Duodenal mucosa (tissue), 2 donors: ENCODE measurements at regions not wholly inside any gene's neighbourhood (a gene's known extent, or its start where the extent isn't known, plus 50 kb on each side); places are given as distances from the start of the nearest gene placed in this dataset.

Experiments
- H3K27ac ChIP-seq: one replicate; pipeline ENCODE4 v1.7.0; 2013; ENCODE audit warnings: low read depth, low read length
- H3K27me3 ChIP-seq, 2 donors: one replicate each; pipeline ENCODE4 v1.7.0; 2013; ENCODE audit warnings: low read length in 2 of 2, control low read depth in 1 of 2; ENCODE audit not compliant: insufficient read depth in 2 of 2, control insufficient read depth in 1 of 2
- H3K36me3 ChIP-seq, 2 donors: one replicate each; pipeline ENCODE4 v1.7.0; 2013; ENCODE audit warnings: low read length in 2 of 2, control low read depth in 1 of 2; ENCODE audit not compliant: insufficient read depth in 2 of 2, control insufficient read depth in 1 of 2
- H3K4me1 ChIP-seq, 2 donors: one replicate each; pipeline ENCODE4 v1.7.0; 2013; ENCODE audit warnings: low read length in 2 of 2, control low read depth in 1 of 2; ENCODE audit not compliant: insufficient read depth in 2 of 2, control insufficient read depth in 1 of 2
- H3K4me3 ChIP-seq, 2 donors: one replicate each; pipeline ENCODE4 v1.7.0; 2013; ENCODE audit warnings: low read length in 2 of 2, low read depth in 1 of 2
- H3K9ac ChIP-seq, 2 donors: one replicate each; pipeline ENCODE4 v1.7.0; 2013; ENCODE audit warnings: low read length in 2 of 2, low read depth in 1 of 2
- H3K9me3 ChIP-seq, 2 donors: one replicate each; pipeline ENCODE4 v1.7.0; 2013; ENCODE audit warnings: low read length in 2 of 2, control low read depth in 1 of 2; ENCODE audit not compliant: control insufficient read depth in 1 of 2

DNA sequence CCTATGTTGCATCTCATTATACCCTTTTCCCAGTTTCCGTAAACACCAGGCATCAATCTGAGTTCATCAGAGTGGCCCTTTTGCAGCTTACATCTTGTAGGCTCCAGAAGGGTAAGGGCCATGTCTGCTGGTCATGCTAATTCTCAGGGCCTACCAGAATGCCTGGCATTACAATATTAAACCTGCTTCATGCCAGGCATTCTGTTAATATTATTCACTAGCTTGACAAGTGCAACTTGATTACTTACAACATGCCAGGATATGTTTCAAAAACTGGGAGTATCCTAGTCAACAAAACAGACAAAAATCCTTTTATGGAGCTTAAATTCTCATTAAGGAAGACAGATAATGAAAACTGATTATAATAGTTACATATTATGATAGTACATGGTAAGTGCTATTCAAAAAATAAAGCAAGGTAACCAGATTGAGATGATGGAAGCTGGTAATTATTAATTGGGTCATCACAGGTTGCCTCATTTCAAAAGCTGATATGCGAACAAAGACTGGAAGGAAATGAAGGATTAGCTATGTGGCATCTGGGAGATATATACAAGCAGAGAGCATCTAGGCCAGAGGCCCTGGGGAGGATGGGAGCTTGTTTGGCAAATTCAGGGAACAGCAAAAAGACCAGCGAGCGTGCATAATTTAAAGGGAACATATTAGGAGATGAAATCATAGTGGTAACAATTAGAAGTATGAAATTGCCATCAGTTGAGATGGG lies 406.3 kb downstream of the DMRT2 start:
- Histone ChIP-seq H3K36me3 (no peaks in the 10 kb centered on the region), H3K9me3 (no peaks in the 10 kb centered on the region), H3K27ac (no peak overlapping the region), H3K9ac (no peak overlapping the region), H3K27me3 (no peaks in the 10 kb centered on the region), H3K4me3 (no peak overlapping the region), H3K4me1 (no peaks in the 10 kb centered on the region)

DNA sequence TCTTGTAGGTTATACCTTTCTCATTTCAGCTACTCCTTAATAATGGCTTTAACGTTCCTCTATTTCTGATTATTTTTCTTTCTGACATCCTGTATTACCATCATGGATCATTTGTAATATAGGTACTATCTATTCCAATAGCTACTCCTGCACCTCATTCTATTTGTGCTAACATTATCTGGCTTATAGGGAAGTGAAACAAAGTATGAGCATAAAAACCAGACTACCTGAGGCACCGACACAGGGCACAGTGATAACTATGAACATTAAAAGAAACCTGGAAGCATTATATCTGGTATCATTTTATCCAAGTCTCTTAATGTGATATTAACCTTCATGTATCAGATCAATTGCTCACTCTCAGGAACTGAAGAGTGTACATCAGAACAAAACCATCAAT lies 407.3 kb downstream of the DMRT2 start:
- Histone ChIP-seq H3K4me3 (no peak overlapping the region), H3K9me3 (no peaks in the 10 kb centered on the region), H3K4me1 (no peaks in the 10 kb centered on the region), H3K9ac (no peak overlapping the region), H3K36me3 (no peaks in the 10 kb centered on the region), H3K27ac (no peak overlapping the region), H3K27me3 (no peaks in the 10 kb centered on the region)

DNA sequence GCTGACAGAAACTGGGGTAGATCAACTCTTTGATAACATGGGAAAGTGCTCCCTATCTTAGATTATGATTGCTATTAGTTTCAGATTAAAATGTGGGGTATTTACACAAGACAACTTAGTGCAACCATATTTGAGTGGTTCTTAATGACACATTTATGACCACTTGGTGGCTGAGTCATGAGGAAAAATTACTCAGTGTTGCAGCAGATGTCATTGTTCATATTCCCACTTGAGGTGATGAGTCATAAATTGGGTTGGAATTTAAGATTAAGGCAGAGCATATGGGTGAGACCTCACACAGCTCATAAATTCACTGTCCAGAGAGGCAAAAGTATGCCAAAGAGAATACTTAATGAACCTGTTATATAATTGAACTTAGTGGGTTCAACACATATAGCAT lies 408.3 kb downstream of the DMRT2 start:
- H3K4me3 ChIP-seq: no peak overlapping the region
- no peaks in the 10 kb centered on the region for H3K4me1 ChIP-seq
- no peaks in the 10 kb centered on the region for H3K36me3 ChIP-seq
- H3K9me3 ChIP-seq: no peaks in the 10 kb centered on the region
- H3K27me3 ChIP-seq: no peaks in the 10 kb centered on the region
- no peak overlapping the region for H3K27ac ChIP-seq
- no peak overlapping the region for H3K9ac ChIP-seq

DNA sequence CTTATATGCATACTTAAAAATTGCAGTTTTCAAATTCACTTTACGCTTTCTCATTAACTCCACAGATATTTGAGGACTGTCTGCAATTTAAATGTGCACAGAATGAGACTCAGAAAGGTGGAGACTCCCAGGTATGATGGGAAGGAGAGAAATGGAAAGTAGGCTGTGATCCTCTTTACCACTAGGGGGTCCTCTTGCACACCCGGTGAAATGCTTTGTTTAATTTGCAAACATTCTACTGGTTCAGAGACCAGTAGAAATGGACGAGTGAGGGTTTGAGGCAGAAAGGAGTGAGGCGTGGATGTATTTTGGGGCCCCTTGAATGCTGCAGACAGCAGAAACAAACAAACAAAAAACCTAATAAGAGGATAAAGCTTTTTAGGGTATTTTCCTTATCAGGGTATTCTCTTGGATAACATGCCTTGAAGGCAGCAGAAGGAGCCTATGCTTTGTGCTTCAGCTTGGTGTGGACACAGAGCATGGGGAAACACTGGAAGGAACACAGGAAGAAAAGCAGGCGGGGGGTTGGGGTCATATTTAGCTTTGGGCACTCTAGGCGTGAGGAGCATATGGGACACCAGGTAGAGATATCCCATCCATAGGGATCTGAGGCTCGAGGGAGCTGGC lies 410.1 kb downstream of the DMRT2 start:
- Histone ChIP-seq H3K9ac (no peak overlapping the region), H3K4me1 (no peaks in the 10 kb centered on the region), H3K36me3 (no peaks in the 10 kb centered on the region), H3K9me3 (no peaks in the 10 kb centered on the region), H3K27me3 (no peaks in the 10 kb centered on the region), H3K4me3 (no peak overlapping the region), H3K27ac (no peak overlapping the region)

DNA sequence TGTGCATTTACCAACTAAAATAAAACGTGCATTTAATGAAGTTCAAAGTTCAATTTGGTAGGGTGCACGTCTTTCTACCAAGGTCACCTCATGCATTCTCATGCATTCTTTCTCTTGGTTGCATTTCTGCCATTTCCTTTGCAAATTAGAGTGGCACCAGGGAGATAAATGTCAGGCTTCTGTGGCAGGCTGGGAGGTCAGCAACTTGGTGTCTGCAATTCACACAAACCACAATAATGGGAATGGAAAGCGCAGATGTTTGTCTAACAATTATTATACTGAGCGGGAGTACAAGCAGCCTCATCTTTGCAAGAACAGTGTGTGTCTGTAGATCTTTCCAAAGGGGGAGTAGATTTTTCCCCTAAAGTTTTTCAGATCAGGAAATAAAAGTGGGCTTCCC lies 411.7 kb downstream of the DMRT2 start:
- H3K27me3 ChIP-seq: no peaks in the 10 kb centered on the region
- H3K36me3 ChIP-seq: no peaks in the 10 kb centered on the region
- H3K4me3 ChIP-seq: no peak overlapping the region
- H3K9me3 ChIP-seq: no peaks in the 10 kb centered on the region
- H3K9ac ChIP-seq: no peak overlapping the region
- H3K4me1 ChIP-seq: no peaks in the 10 kb centered on the region
- no peak overlapping the region for H3K27ac ChIP-seq

DNA sequence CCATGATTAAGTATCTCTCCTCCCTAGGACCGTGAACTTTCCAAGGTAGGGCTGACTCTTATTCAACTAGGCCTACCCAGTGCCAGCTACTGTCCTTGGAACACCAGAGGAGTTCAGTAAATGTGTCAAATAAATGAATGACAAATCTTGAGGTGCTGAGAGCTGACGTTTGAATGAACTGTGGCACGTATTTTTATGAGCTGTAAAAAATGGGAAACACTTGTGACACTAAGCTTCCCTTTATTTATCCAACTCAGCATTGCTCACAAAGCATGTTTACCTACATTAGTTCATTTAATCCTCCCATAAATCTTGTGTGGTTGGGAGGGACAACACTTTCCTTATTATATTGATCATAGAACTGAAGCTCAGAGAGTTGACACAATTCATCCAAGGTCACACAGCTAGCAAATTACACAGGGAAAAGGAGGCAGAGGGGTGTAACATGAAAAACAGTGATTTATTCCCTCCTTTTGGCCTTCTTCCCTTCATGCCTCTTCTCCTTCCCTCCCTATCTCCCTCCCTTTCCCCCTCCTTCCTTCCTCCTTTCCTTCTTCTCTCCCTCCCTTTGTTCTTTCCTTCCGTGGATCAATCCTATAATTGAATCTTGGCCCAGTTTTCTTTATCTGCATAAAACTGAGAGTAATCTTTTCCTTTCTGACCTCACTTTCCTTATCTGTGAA lies 412.6 kb downstream of the DMRT2 start:
- no peak overlapping the region for H3K27ac ChIP-seq

DNA sequence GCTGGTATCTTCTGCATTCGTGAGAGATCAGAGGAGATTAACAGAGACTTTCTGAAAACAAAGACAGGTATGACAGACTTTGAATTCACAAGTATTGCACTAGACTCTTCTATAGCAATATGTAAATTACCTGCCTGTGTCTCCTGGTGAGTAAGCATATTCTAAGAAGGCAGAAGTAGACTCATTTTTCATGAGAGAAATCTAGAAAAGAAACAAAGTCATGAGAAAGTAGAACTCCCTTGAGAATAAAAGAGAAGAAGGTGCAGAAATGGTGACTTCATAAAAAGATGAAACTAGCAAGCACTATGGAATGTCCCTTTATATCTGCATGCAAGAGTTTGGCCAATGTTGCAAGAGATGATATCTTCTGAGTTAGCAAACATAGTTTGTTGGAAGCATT lies 419.8 kb downstream of the DMRT2 start:
- no peak overlapping the region for H3K4me3 ChIP-seq
- H3K4me1 ChIP-seq: no peaks in the 10 kb centered on the region
- no peak overlapping the region for H3K9ac ChIP-seq
- H3K27ac ChIP-seq: no peak overlapping the region
- H3K27me3 ChIP-seq: no peaks in the 10 kb centered on the region
- no peaks in the 10 kb centered on the region for H3K9me3 ChIP-seq
- no peaks in the 10 kb centered on the region for H3K36me3 ChIP-seq

More for the DNA sequence above, 412.6 kb downstream of the DMRT2 start:
- no peak overlapping the region for H3K9ac ChIP-seq
- no peaks in the 10 kb centered on the region for H3K36me3 ChIP-seq
- H3K27me3 ChIP-seq: no peaks in the 10 kb centered on the region
- H3K4me3 ChIP-seq: no peak overlapping the region
- no peaks in the 10 kb centered on the region for H3K4me1 ChIP-seq
- no peaks in the 10 kb centered on the region for H3K9me3 ChIP-seq

DNA sequence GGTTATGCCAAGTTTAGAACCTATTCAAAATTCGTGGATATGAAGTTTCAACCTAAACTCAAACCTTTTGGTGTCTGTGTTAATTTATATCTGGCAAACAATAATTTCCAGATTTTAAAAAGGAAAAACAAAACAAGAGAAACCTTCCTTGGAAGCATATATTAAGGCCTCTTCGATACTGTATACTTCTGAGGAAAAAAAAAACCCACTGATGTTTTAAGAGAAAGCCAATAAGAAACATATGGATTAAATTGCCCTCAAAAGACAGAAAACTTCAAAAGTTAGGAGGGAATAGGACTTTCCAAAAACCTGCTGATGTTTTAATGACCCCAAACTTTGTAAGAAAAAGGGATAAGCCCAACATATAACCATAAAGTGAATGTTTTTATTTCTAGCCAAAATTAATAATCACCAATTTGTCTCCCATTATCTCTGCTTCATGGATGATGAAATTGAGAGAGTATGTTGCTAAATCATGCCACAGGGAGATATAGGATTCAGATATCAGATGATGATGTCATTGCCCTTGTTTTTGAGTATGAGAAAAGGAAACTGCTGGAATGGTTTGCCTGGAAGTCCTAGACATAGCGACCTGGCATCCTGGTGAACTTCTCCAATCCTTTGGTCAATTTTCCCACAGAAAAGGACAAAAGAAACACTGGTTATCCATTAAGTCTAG lies 423.9 kb downstream of the DMRT2 start:
- H3K27ac ChIP-seq: no peak overlapping the region
- H3K4me3 ChIP-seq: no peak overlapping the region
- H3K4me1 ChIP-seq: no peaks in the 10 kb centered on the region
- H3K9me3 ChIP-seq: no peaks in the 10 kb centered on the region
- no peak overlapping the region for H3K9ac ChIP-seq
- H3K36me3 ChIP-seq: no peaks in the 10 kb centered on the region
- H3K27me3 ChIP-seq: no peaks in the 10 kb centered on the region

DNA sequence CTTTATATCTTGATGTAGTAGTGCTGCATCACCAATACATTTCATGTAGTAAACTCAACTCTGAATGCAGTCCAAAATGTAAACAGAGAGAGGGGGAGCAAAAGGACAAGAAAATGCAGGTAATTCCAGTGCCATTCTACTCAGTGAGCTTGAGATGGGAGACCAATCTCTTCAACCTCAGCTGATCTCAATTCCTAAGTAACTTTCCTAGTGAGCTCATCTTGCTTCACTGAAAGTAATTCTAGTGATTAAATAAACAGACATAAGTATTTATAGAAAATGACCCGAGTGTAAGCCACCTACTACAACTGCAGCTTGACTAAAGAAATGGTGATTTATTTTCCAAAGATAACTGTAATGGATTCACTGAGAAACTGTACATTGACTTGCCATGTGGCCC lies 424.5 kb downstream of the DMRT2 start:
- Histone ChIP-seq H3K4me3 (no peak overlapping the region), H3K27ac (no peak overlapping the region), H3K4me1 (no peaks in the 10 kb centered on the region), H3K9me3 (no peaks in the 10 kb centered on the region), H3K36me3 (no peaks in the 10 kb centered on the region), H3K27me3 (no peaks in the 10 kb centered on the region), H3K9ac (no peak overlapping the region)
